Naive thymus-derived CD4-positive, alpha-beta T cell (primary cell): ENCODE measurements at regions not wholly inside any gene's neighbourhood (a gene's known extent, or its start where the extent isn't known, plus 50 kb on each side); places are given as distances from the start of the nearest gene placed in this dataset.

Experiments
- ATAC-seq: fragments of 150-1000 bp; cut with Tn5 transposase; 2 replicates; pipeline ENCODE4 v1.10.0; 2021; ENCODE audit warnings: mild to moderate bottlenecking, moderate library complexity
- CTCF ChIA-PET: fragments of 350-600 bp; sonication (Branson Sonifier 250); formaldehyde crosslinking; loops from one replicate; lab custom pipeline; 2021; ENCODE audit warnings: antibody characterized with exemption; lab: Charles Lee
- POLR2A ChIA-PET: fragments of 350-600 bp; sonication (Branson Sonifier 250); formaldehyde crosslinking; loops from one replicate; lab custom pipeline; 2021; ENCODE audit warnings: antibody characterized with exemption, inconsistent platforms; lab: Charles Lee
- DNase-seq, 9 donors: peaks; one replicate each; pipeline versions ENCODE4 v3.0.0 to v3.0.0-alpha.2; 2020 to 2022; ENCODE audit warnings: mixed read lengths in 1 of 9
- H3K27ac ChIP-seq: one replicate; pipeline ENCODE4 v1.7.0; 2013; ENCODE audit warnings: mild to moderate bottlenecking, low read depth, low read length, moderate library complexity
- H3K27me3 ChIP-seq, 2 donors: one replicate each; pipeline ENCODE4 v1.7.0; 2013; ENCODE audit warnings: low read length in 2 of 2, mild to moderate bottlenecking in 2 of 2, moderate library complexity in 2 of 2; ENCODE audit not compliant: control insufficient read depth in 2 of 2, insufficient read depth in 2 of 2
- H3K36me3 ChIP-seq, 3 experiments: 1 replicate in 2 of 3; 2 replicates in 1 of 3; pipeline ENCODE4 v1.7.0; 2013; ENCODE audit warnings: low read length in 3 of 3, mild to moderate bottlenecking in 3 of 3, moderate library complexity in 1 of 3; ENCODE audit not compliant: insufficient read depth in 3 of 3, control insufficient read depth in 2 of 3
- H3K4me1 ChIP-seq, 2 donors: one replicate each; pipeline ENCODE4 v1.7.0; 2013; ENCODE audit warnings: low read length in 2 of 2, mild to moderate bottlenecking in 2 of 2, moderate library complexity in 1 of 2; ENCODE audit not compliant: control insufficient read depth in 2 of 2, insufficient read depth in 2 of 2
- H3K4me3 ChIP-seq: 2 replicates; pipeline ENCODE4 v1.7.0; 2013; ENCODE audit warnings: mild to moderate bottlenecking, low read length
- H3K9me3 ChIP-seq, 3 experiments: 1 replicate in 2 of 3; 2 replicates in 1 of 3; pipeline ENCODE4 v1.7.0; 2013; ENCODE audit warnings: low read length in 3 of 3; ENCODE audit not compliant: control insufficient read depth in 2 of 3
- H3K27ac Mint-ChIP-seq, 9 donors: one replicate each; pipeline ENCODE4 v1.8.0; 2020 to 2022; ENCODE audit warnings: mixed read lengths in 9 of 9, mild to moderate bottlenecking in 8 of 9, moderate library complexity in 5 of 9, inconsistent platforms in 2 of 9
- H3K27me3 Mint-ChIP-seq, 5 donors: one replicate each; pipeline ENCODE4 v1.8.0; 2021 to 2022; ENCODE audit warnings: mixed read lengths in 5 of 5, mild to moderate bottlenecking in 1 of 5
- H3K36me3 Mint-ChIP-seq, 5 donors: one replicate each; pipeline ENCODE4 v1.8.0; 2020 to 2022; ENCODE audit warnings: mixed read lengths in 5 of 5, mild to moderate bottlenecking in 3 of 5, inconsistent platforms in 1 of 5
- H3K4me1 Mint-ChIP-seq, 7 donors: one replicate each; pipeline ENCODE4 v1.8.0; 2020 to 2022; ENCODE audit warnings: mixed read lengths in 7 of 7, mild to moderate bottlenecking in 3 of 7, inconsistent platforms in 1 of 7
- H3K4me3 Mint-ChIP-seq, 10 donors: one replicate each; pipeline ENCODE4 v1.8.0; 2020 to 2022; ENCODE audit warnings: mild to moderate bottlenecking in 10 of 10, mixed read lengths in 10 of 10, moderate library complexity in 6 of 10, inconsistent platforms in 2 of 10
- H3K9me3 Mint-ChIP-seq, 11 donors: one replicate each; pipeline ENCODE4 v1.8.0; 2020 to 2022; ENCODE audit warnings: mixed read lengths in 11 of 11, mild to moderate bottlenecking in 4 of 11, inconsistent platforms in 1 of 11, moderate library complexity in 1 of 11
- intact Hi-C, 2 donors: fragments of 100-400 bp; cut with micrococcal nuclease; formaldehyde crosslinking; loops; one replicate each; pipeline ENCODE4 v1.15.1; 2023

DNA sequence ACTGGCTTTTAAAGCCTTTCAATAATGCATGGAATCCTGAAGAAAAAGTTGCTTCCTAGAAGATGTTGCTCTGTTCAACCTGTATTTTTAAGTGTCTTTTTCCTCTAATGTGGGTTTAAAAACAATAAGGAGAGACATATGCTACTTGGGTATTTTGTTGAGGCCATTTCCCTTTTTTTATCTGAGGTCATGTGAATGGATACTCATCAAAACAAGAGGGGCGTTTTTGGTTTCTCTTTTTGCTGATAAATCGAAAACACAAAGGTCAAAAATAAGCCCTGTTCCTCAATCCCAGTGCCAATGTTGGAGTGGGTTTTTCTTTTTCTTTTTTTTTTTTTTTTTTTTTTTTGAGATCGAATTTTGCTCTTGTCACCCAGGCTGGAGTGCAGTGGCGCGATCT lies 468.0 kb upstream of the RBFOX1 start:
- no peaks in the 10 kb centered on the region for H3K36me3 ChIP-seq
- Mint-ChIP-seq H3K27me3 (no peaks in the 10 kb centered on the region), H3K9me3 (peaks cover 2 to 17% (median 10%) of the 10 kb centered on the region in 11 donors), H3K4me3 (no peak overlapping the region), H3K4me1 (peaks cover 0 to 2% (median 0%) of the 10 kb centered on the region in 7 donors), H3K27ac (no peak overlapping the region), H3K36me3 (peaks cover 0 to 4% (median 0%) of the 10 kb centered on the region in 5 donors)
- ChIA-PET CTCF (no interaction called here), POLR2A (no interaction called here)
- ATAC-seq (no peak), DNase-seq (no peak)
- H3K9me3 ChIP-seq: no peaks in the 10 kb centered on the region
- no peaks in the 10 kb centered on the region for H3K4me1 ChIP-seq
- no peak overlapping the region for H3K27ac ChIP-seq
- no peak overlapping the region for H3K4me3 ChIP-seq
- intact Hi-C loops: no loop called here
- H3K27me3 ChIP-seq: no peaks in the 10 kb centered on the region

DNA sequence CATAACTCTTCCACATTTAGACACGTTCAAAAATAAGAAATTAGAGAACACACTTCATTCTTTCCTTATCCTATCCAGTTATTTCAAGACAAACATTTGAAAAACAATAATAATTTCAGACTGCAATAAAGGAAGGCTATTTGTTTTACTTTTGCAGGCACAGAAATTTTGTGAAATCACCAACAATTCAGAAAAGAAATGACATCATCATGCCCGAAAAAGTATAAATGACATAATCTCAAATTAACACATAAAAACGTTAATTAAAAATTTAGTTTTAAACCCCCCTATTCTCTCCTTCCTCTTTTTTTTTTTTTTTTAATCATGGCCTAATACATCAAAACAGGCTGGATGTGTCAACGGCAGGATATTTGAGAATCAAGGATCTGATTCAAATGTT lies 468.4 kb upstream of the RBFOX1 start:
- ChIA-PET CTCF (no interaction called here), POLR2A (no interaction called here)
- peaks cover 0 to 4% (median 0%) of the 10 kb centered on the region in 5 donors for H3K36me3 Mint-ChIP-seq
- H3K27me3 Mint-ChIP-seq: no peaks in the 10 kb centered on the region
- Histone ChIP-seq H3K36me3 (no peaks in the 10 kb centered on the region), H3K27ac (no peak overlapping the region), H3K4me1 (no peaks in the 10 kb centered on the region), H3K27me3 (no peaks in the 10 kb centered on the region), H3K9me3 (no peaks in the 10 kb centered on the region), H3K4me3 (no peak overlapping the region)
- no peak overlapping the region for H3K4me3 Mint-ChIP-seq
- no peak for DNase-seq
- peaks cover under 1 to 20% (median 9%) of the 10 kb centered on the region in 11 donors for H3K9me3 Mint-ChIP-seq
- ATAC-seq: no peak
- no peak overlapping the region for H3K27ac Mint-ChIP-seq
- intact Hi-C loops: no loop called here
- peaks cover 0 to 2% (median 0%) of the 10 kb centered on the region in 7 donors for H3K4me1 Mint-ChIP-seq

DNA sequence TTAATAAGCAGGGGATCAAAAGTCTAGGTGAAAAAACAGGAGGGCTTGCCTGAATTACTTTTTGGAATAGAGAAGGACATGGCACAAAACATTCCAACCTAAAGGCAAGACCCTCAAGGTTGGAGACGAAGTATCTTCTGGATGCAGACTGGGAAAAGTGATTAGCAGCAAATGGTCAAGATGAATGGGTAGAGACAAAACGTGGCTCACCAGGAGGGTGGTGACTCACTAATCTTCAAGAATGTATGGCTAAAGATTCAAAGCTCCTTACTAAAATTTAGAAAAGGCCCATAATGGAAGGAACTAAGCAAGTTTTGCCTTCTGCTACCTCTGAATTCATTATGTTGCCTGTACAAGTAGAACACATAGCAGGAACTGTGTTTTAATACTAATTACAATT lies 469.5 kb upstream of the RBFOX1 start:
- Mint-ChIP-seq H3K27ac (no peak overlapping the region), H3K4me1 (peaks cover 0 to 2% (median 0%) of the 10 kb centered on the region in 7 donors), H3K27me3 (no peaks in the 10 kb centered on the region), H3K36me3 (peaks cover 0 to 4% (median 0%) of the 10 kb centered on the region in 5 donors), H3K4me3 (no peak overlapping the region), H3K9me3 (peaks cover 0 to 16% (median 5%) of the 10 kb centered on the region in 11 donors)
- no peak overlapping the region for H3K27ac ChIP-seq
- ChIA-PET CTCF (no interaction called here), POLR2A (no interaction called here)
- no peak overlapping the region for H3K4me3 ChIP-seq
- no peaks in the 10 kb centered on the region for H3K36me3 ChIP-seq
- no peak for DNase-seq
- intact Hi-C loops: no loop called here
- H3K9me3 ChIP-seq: no peaks in the 10 kb centered on the region
- H3K4me1 ChIP-seq: no peaks in the 10 kb centered on the region
- no peaks in the 10 kb centered on the region for H3K27me3 ChIP-seq
- ATAC-seq: no peak

DNA sequence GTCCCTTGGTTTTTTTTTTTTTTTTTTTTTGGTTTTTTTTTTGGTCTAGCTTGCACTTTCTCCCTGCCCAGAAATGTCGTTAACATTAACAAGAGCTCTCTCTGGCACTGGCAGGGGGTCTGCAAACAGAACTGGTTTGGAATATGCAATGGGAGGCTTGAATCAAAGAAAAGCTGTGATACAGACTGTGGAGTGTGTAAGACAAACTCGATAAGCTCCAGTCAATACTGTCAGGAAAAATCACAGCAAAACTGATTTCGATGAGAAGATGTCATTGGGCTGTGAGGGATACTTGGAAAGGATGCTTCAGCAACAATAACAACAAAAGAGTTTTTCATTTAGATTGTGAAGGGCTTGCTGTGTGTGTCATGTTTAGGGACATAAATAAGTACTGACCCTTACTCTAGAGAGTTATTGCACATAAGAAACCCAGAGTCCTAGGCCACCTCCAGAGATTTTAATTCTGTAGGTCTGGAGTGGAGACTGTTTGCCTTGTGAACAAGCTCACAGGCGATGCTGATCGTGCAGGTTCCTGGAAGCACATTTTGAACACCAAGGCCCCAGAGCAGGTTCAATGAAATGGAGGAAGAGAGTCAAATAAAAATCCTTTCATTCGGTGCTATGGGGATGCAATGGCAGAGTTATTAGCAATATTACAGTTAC lies 470.7 kb upstream of the RBFOX1 start:
- intact Hi-C loops: no loop called here
- H3K4me1 Mint-ChIP-seq: peaks cover 0 to 2% (median 0%) of the 10 kb centered on the region in 7 donors
- ChIA-PET CTCF (no interaction called here), POLR2A (no interaction called here)
- H3K4me1 ChIP-seq: no peaks in the 10 kb centered on the region
- no peak overlapping the region for H3K27ac Mint-ChIP-seq
- no peaks in the 10 kb centered on the region for H3K27me3 Mint-ChIP-seq
- H3K27me3 ChIP-seq: no peaks in the 10 kb centered on the region
- no peak for DNase-seq
- no peaks in the 10 kb centered on the region for H3K9me3 ChIP-seq
- H3K4me3 Mint-ChIP-seq: no peak overlapping the region
- H3K9me3 Mint-ChIP-seq: peaks cover 0 to 16% (median 5%) of the 10 kb centered on the region in 11 donors
- peaks cover 0 to 4% (median 0%) of the 10 kb centered on the region in 5 donors for H3K36me3 Mint-ChIP-seq
- no peak for ATAC-seq
- H3K36me3 ChIP-seq: no peaks in the 10 kb centered on the region
- no peak overlapping the region for H3K4me3 ChIP-seq
- no peak overlapping the region for H3K27ac ChIP-seq

DNA sequence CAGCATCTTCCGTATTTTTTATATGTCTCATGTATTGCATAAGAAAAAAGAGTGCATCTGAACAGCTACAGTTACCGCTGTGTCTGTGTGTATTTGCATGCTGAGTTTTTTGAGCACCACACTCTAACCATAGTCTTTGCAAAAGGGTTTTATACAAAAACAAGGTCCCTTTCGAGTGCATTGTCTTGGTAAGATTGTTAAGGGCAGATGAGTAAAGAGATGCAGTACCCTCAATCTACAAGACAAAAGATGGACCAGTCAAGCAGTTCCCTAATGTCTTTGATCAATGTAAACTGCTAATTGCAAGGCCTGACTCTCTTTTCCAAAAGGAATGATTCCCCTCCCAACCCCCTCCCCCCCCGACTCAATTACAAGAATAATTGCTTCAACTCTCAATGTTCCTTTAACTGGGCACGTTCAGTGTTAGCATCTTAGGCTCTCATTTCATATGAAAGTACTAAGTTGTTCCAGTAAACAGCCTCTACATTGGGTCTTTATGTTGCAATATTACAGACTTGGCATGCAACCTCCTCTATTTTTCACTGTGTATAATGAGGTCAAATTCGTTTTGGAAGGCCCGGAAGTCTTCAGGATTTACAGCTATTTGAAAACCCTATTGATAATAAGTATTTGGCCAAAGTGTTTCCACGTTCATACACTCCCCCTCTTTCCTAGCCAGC lies 471.4 kb upstream of the RBFOX1 start:
- Histone ChIP-seq H3K27me3 (no peaks in the 10 kb centered on the region), H3K36me3 (no peaks in the 10 kb centered on the region), H3K9me3 (no peaks in the 10 kb centered on the region), H3K4me3 (no peak overlapping the region), H3K27ac (no peak overlapping the region), H3K4me1 (no peaks in the 10 kb centered on the region)
- H3K27ac Mint-ChIP-seq: no peak overlapping the region
- intact Hi-C loops: no loop called here
- CTCF ChIA-PET: no interaction called here
- peaks cover 0 to 4% (median 0%) of the 10 kb centered on the region in 5 donors for H3K36me3 Mint-ChIP-seq
- H3K9me3 Mint-ChIP-seq: peaks cover 2 to 18% (median 6%) of the 10 kb centered on the region in 11 donors
- peaks cover 0 to 2% (median 0%) of the 10 kb centered on the region in 7 donors for H3K4me1 Mint-ChIP-seq
- DNase-seq (no peak), ATAC-seq (no peak)
- no peaks in the 10 kb centered on the region for H3K27me3 Mint-ChIP-seq
- POLR2A ChIA-PET: no interaction called here
- H3K4me3 Mint-ChIP-seq: no peak overlapping the region

DNA sequence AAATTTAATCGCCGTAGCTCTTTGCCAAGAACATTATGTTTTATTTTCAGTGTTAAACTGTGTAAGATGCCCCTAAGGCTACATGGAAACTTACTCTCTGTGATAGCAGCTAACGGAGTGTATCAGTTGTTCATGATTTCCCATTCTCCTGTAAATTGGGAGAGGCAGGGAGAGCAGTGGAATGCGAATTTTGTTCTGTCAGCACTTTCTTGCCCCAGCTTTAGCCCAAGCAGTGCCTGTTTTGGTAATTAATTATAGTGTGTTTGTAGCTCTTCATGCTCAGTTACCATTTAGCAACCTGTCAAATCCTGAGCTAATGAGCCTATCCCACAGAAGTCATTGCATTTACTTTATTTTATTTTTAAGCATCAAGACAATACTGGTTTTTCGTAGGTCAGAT lies 475.1 kb upstream of the RBFOX1 start:
- H3K27ac Mint-ChIP-seq: no peak overlapping the region
- Histone ChIP-seq H3K27me3 (no peaks in the 10 kb centered on the region), H3K9me3 (peaks cover 0 to under 1% (median 0%) of the 10 kb centered on the region in 3 experiments), H3K27ac (no peak overlapping the region), H3K4me3 (no peak overlapping the region), H3K36me3 (no peaks in the 10 kb centered on the region), H3K4me1 (no peaks in the 10 kb centered on the region)
- peaks cover 0 to 34% (median 13%) of the 10 kb centered on the region in 11 donors for H3K9me3 Mint-ChIP-seq
- CTCF ChIA-PET: no interaction called here
- DNase-seq (no peak), ATAC-seq (no peak)
- peaks cover 0 to 3% (median 0%) of the 10 kb centered on the region in 5 donors for H3K36me3 Mint-ChIP-seq
- H3K27me3 Mint-ChIP-seq: no peaks in the 10 kb centered on the region
- H3K4me1 Mint-ChIP-seq: peaks cover 0 to 3% (median 0%) of the 10 kb centered on the region in 7 donors
- POLR2A ChIA-PET: no interaction called here
- H3K4me3 Mint-ChIP-seq: no peak overlapping the region
- intact Hi-C loops: no loop called here
